K562 (cell line): ENCODE measurements at regions not wholly inside any gene's neighbourhood (a gene's known extent, or its start where the extent isn't known, plus 50 kb on each side); places are given as distances from the start of the nearest gene placed in this dataset.

Experiments
- KHSRP ChIP-seq: fragments of 450-650 bp; IDR thresholded peaks from 2 replicates; pipeline ENCODE4 v1.6.1; 2017
- MAFF ChIP-seq: IDR thresholded peaks from 2 replicates; pipeline ENCODE4 v1.6.1; 2012; ENCODE audit warnings: low read length, improper control_type of control experiment
- POLR2AphosphoS5 ChIP-seq: IDR thresholded peaks from 2 replicates; pipeline ENCODE4 v1.6.1; 2011; ENCODE audit warnings: mild to moderate bottlenecking, low read depth, low read length, moderate library complexity; ENCODE audit not compliant: control insufficient read depth, insufficient read depth
- SLC30A9 ChIP-seq: fragments of 250-450 bp; sonication (Bioruptor Pico); IDR thresholded peaks from 2 replicates; pipeline ENCODE4 v1.8.0; 2022; ENCODE audit warnings: mild to moderate bottlenecking, moderate library complexity
- SREBF1 ChIP-seq: fragments of 150-350 bp; IDR thresholded peaks from 2 replicates; pipeline ENCODE4 v1.6.1; 2014; ENCODE audit warnings: antibody characterized with exemption, low read depth, low read length, borderline replicate concordance
- TF ChIP-seq, protein P1 (sequence below): fragments of 250-450 bp; sonication (Bioruptor Pico); IDR thresholded peaks from 2 replicates; pipeline ENCODE4 v1.5.0; 2021
- TF ChIP-seq, protein P2 (sequence below): fragments of 150-350 bp; conservative IDR thresholded peaks from 2 replicates; pipeline ENCODE4 v1.6.1; 2014; ENCODE audit warnings: low read length
- TF ChIP-seq, protein P3 (sequence below), 3 experiments: IDR thresholded peaks in 2 of 3; conservative IDR thresholded peaks in 1 of 3; 2 replicates each; pipeline ENCODE4 v1.5.1; 2011 to 2012; ENCODE audit warnings: low read length in 3 of 3, mild to moderate bottlenecking in 3 of 3, control low read depth in 2 of 3, improper control_type of control experiment in 1 of 3, inconsistent platforms in 1 of 3, low read depth in 1 of 3, mixed read lengths in 1 of 3, moderate library complexity in 1 of 3; ENCODE audit not compliant: insufficient read depth in 2 of 3

DNA sequence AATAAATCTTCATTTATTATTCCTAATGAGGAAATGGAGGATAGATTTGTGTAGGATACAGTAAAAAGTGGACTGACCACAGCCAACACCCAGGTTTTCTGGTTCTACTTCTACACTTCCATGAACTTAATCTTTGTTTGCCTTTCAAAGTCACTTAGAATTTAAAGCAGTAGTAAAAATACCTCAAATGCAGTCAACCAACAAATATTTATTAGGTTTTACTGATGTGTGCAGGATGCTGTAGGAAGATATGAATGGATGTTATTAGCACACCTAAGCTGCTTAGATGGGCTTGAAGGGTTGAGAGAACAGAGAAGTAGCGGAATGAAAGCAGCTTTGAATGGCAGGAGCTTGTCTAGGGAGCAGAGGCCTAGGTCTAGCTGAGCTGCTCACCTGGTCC is 201.1 kb downstream of the PALM2AKAP2 start:
- no peak for TF ChIP-seq KHSRP
- TF ChIP-seq, protein P1, sequence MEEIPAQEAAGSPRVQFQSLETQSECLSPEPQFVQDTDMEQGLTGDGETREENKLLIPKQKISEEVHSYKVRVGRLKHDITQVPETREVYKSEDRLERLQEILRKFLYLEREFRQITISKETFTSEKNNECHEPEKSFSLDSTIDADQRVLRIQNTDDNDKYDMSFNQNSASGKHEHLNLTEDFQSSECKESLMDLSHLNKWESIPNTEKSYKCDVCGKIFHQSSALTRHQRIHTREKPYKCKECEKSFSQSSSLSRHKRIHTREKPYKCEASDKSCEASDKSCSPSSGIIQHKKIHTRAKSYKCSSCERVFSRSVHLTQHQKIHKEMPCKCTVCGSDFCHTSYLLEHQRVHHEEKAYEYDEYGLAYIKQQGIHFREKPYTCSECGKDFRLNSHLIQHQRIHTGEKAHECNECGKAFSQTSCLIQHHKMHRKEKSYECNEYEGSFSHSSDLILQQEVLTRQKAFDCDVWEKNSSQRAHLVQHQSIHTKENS (CRISPR knock-in tag), result no peak
- TF ChIP-seq, protein P2, sequence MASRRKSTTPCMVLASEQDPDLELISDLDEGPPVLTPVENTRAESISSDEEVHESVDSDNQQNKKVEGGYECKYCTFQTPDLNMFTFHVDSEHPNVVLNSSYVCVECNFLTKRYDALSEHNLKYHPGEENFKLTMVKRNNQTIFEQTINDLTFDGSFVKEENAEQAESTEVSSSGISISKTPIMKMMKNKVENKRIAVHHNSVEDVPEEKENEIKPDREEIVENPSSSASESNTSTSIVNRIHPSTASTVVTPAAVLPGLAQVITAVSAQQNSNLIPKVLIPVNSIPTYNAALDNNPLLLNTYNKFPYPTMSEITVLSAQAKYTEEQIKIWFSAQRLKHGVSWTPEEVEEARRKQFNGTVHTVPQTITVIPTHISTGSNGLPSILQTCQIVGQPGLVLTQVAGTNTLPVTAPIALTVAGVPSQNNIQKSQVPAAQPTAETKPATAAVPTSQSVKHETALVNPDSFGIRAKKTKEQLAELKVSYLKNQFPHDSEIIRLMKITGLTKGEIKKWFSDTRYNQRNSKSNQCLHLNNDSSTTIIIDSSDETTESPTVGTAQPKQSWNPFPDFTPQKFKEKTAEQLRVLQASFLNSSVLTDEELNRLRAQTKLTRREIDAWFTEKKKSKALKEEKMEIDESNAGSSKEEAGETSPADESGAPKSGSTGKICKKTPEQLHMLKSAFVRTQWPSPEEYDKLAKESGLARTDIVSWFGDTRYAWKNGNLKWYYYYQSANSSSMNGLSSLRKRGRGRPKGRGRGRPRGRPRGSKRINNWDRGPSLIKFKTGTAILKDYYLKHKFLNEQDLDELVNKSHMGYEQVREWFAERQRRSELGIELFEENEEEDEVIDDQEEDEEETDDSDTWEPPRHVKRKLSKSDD, result no peak
- TF ChIP-seq POLR2AphosphoS5, result no peak
- TF ChIP-seq SLC30A9 (CRISPR knock-in tag), result no peak
- no peak for TF ChIP-seq MAFF
- no peak for TF ChIP-seq SREBF1
- TF ChIP-seq, protein P3, sequence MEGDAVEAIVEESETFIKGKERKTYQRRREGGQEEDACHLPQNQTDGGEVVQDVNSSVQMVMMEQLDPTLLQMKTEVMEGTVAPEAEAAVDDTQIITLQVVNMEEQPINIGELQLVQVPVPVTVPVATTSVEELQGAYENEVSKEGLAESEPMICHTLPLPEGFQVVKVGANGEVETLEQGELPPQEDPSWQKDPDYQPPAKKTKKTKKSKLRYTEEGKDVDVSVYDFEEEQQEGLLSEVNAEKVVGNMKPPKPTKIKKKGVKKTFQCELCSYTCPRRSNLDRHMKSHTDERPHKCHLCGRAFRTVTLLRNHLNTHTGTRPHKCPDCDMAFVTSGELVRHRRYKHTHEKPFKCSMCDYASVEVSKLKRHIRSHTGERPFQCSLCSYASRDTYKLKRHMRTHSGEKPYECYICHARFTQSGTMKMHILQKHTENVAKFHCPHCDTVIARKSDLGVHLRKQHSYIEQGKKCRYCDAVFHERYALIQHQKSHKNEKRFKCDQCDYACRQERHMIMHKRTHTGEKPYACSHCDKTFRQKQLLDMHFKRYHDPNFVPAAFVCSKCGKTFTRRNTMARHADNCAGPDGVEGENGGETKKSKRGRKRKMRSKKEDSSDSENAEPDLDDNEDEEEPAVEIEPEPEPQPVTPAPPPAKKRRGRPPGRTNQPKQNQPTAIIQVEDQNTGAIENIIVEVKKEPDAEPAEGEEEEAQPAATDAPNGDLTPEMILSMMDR (IDR thresholded peaks at IDR 0.05 in 2 of 3, conservative IDR thresholded peaks at IDR 0.05 in 1 of 3; ENCODE audit: insufficient read depth in 2 of 3, low read depth in 1 of 3, low read length in 3 of 3), result no peak
